22Rv1 (cell line): ENCODE measurements at regions not wholly inside any gene's neighbourhood (a gene's known extent, or its start where the extent isn't known, plus 50 kb on each side); places are given as distances from the start of the nearest gene placed in this dataset.

Experiments used
- H3K27ac ChIP-seq: fragments of 450-650 bp; 2 replicates; pipeline ENCODE4 v1.5.1; 2017
- CTCF ChIP-seq: fragments of 450-650 bp; IDR thresholded peaks from 2 replicates; pipeline ENCODE4 v1.5.1; 2017; ENCODE audit warnings: mild to moderate bottlenecking
- ZFX ChIP-seq: fragments of 450-650 bp; IDR thresholded peaks from 2 replicates; pipeline ENCODE4 v1.6.1; 2017; ENCODE audit warnings: antibody characterized with exemption, borderline replicate concordance

GRCh38 chr3:107992976-107993684 is 97.7 kb downstream of the CD47 start:
- no peak for TF ChIP-seq CTCF
- TF ChIP-seq ZFX, result no peak
- no peak overlapping the region for H3K27ac ChIP-seq

GRCh38 chr3:107990926-107991325 is 99.9 kb downstream of the CD47 start:
- TF ChIP-seq ZFX (no peak), CTCF (no peak)
- no peak overlapping the region for H3K27ac ChIP-seq

GRCh38 chr3:107990433-107990832 is 100.4 kb downstream of the CD47 start:
- no peak overlapping the region for H3K27ac ChIP-seq
- TF ChIP-seq ZFX, result no peak
- no peak for TF ChIP-seq CTCF

GRCh38 chr3:107989661-107990060 is 101.2 kb downstream of the CD47 start:
- H3K27ac ChIP-seq, result no peak overlapping the region
- TF ChIP-seq CTCF (no peak), ZFX (no peak)

GRCh38 chr3:107988460-107989175 is 102.2 kb downstream of the CD47 start:
- TF ChIP-seq ZFX (no peak), CTCF (no peak)
- no peak overlapping the region for H3K27ac ChIP-seq

GRCh38 chr3:107987036-107987939 is 103.5 kb downstream of the CD47 start:
- no peak overlapping the region for H3K27ac ChIP-seq
- TF ChIP-seq CTCF (no peak), ZFX (no peak)
